K562 (cell line): ENCODE measurements at regions not wholly inside any gene's neighbourhood (a gene's known extent, or its start where the extent isn't known, plus 50 kb on each side); places are given as distances from the start of the nearest gene placed in this dataset.

Experiments
- ASH1L ChIP-seq: fragments of 450-650 bp; IDR thresholded peaks from 2 replicates; pipeline ENCODE4 v1.6.1; 2018; ENCODE audit warnings: borderline replicate concordance, mild to moderate bottlenecking, low read depth; ENCODE audit not compliant: partially characterized antibody
- ATF1 ChIP-seq, 2 experiments: fragments of 450-650 bp in 1 of 2; IDR thresholded peaks; 2 replicates each; pipeline ENCODE4 v1.6.1; 2016; ENCODE audit warnings: missing compliant biosample characterization in 1 of 2, missing genetic modification characterization in 1 of 2
- CBX8 ChIP-seq: fragments of 200-600 bp; sonication (generic); IDR thresholded peaks from 2 replicates; pipeline ENCODE4 v1.6.1; 2012; ENCODE audit warnings: borderline replicate concordance, mixed run types, low read depth, mild to moderate bottlenecking, moderate library complexity, mixed read lengths, low read length, control low read depth, inconsistent platforms; ENCODE audit not compliant: poor library complexity, severe bottlenecking; ENCODE audit errors: extremely low read depth
- ETS1 ChIP-seq: conservative IDR thresholded peaks from 2 replicates; pipeline ENCODE4 v1.6.1; 2011; ENCODE audit warnings: low read depth, mild to moderate bottlenecking, low read length; ENCODE audit not compliant: control insufficient read depth
- ILF3 ChIP-seq: fragments of 450-650 bp; IDR thresholded peaks from 2 replicates; pipeline ENCODE4 v1.6.1; 2018; ENCODE audit warnings: antibody characterized with exemption, mild to moderate bottlenecking, moderate library complexity, borderline replicate concordance
- L3MBTL2 ChIP-seq: fragments of 450-650 bp; IDR thresholded peaks from 2 replicates; pipeline ENCODE4 v1.6.1; 2016; ENCODE audit warnings: mild to moderate bottlenecking, moderate library complexity
- ZBTB11 ChIP-seq, 3 experiments: fragments of 200-800 bp in 1 of 3; fragments of 250-450 bp in 1 of 3; fragments of 450-650 bp in 1 of 3; sonication (Bioruptor Pico) in 1 of 3; sonication (Bioruptor generic) in 1 of 3; formaldehyde crosslinking in 1 of 3; IDR thresholded peaks; 2 replicates each; pipeline versions ENCODE4 v1.6.1 to v1.8.0; 2016 to 2022; ENCODE audit warnings: mild to moderate bottlenecking in 2 of 3, missing genetic modification characterization in 2 of 3, missing compliant biosample characterization in 1 of 3, moderate library complexity in 1 of 3
- ZNF354B ChIP-seq: fragments of 250-450 bp; sonication (Bioruptor Pico); IDR thresholded peaks from 2 replicates; pipeline ENCODE4 v1.4.0; 2020

GRCh38 chr1:147377263-147378246 lies 135.1 kb downstream of the CHD1L start (continued):
- TF ChIP-seq ETS1 (no peak), ZBTB11 (CRISPR knock-in tag; IDR thresholded peaks at IDR 0.05) (peak in 1 of 3 experiments; percentile 60; a peak in 2 of 6 replicates), ILF3 (no peak), L3MBTL2 (peak; percentile 42; the same call in 1 of the 2 replicates), ASH1L (no peak), CBX8 (no peak), ZNF354B (no peak), ATF1 (CRISPR knock-in tag; IDR thresholded peaks at IDR 0.05) (no peak), ATF1 (tag; IDR thresholded peaks at IDR 0.05) (peak; percentile 51)
